ENCODE measurements at regions not wholly inside any gene's neighbourhood (a gene's known extent, or its start where the extent isn't known, plus 50 kb on each side); places are given as distances from the start of the nearest gene placed in this dataset.

GRCh38 chr11:122517403-122518379 is 137.8 kb upstream of the UBASH3B start:
- Histone ChIP-seq H3K9me3 (replicated peaks; ENCODE audit: low read length) (no peaks in the 10 kb centered on the region), H3K9ac (ENCODE audit: low read depth, low read length) (no peak overlapping the region), H3K4me2 (ENCODE audit: low read length) (no peak overlapping the region), H3K27me3 (ENCODE audit: control insufficient read depth, insufficient read depth, low read length) (peaks cover 60% of the 10 kb centered on the region), H3K4me1 (ENCODE audit: control insufficient read depth, insufficient read depth, low read length) (no peaks in the 10 kb centered on the region), H3K4me3 (ENCODE audit: low read length) (no peak overlapping the region), H3K36me3 (ENCODE audit: insufficient read depth, low read length) (no peaks in the 10 kb centered on the region)

- H3K9me3 ChIP-seq (replicated peaks; ENCODE audit: low read length) = no peaks in the 10 kb centered on the region
Measured at GRCh38 chr11:122516686-122517085, 138.8 kb upstream of the UBASH3B start.

GRCh38 chr11:122513997-122514396 is 141.5 kb upstream of the UBASH3B start:
- no peak overlapping the region for H3K4me3 ChIP-seq (ENCODE audit: low read length)
- peaks cover 49% of the 10 kb centered on the region for H3K27me3 ChIP-seq (ENCODE audit: control insufficient read depth, insufficient read depth, low read length)
- H3K9me3 ChIP-seq (replicated peaks; ENCODE audit: low read length) = no peaks in the 10 kb centered on the region
- no peaks in the 10 kb centered on the region for H3K4me1 ChIP-seq (ENCODE audit: control insufficient read depth, insufficient read depth, low read length)
- H3K9ac ChIP-seq (ENCODE audit: low read depth, low read length) = no peak overlapping the region
- no peak overlapping the region for H3K4me2 ChIP-seq (ENCODE audit: low read length)
- H3K36me3 ChIP-seq (ENCODE audit: insufficient read depth, low read length) = no peaks in the 10 kb centered on the region

More at GRCh38 chr11:122516686-122517085, 138.8 kb upstream of the UBASH3B start:
- Histone ChIP-seq H3K4me2 (ENCODE audit: low read length) (no peak overlapping the region), H3K9ac (ENCODE audit: low read depth, low read length) (no peak overlapping the region), H3K4me3 (ENCODE audit: low read length) (no peak overlapping the region), H3K36me3 (ENCODE audit: insufficient read depth, low read length) (no peaks in the 10 kb centered on the region), H3K27me3 (ENCODE audit: control insufficient read depth, insufficient read depth, low read length) (peaks cover 53% of the 10 kb centered on the region), H3K4me1 (ENCODE audit: control insufficient read depth, insufficient read depth, low read length) (no peaks in the 10 kb centered on the region)

DNA sequence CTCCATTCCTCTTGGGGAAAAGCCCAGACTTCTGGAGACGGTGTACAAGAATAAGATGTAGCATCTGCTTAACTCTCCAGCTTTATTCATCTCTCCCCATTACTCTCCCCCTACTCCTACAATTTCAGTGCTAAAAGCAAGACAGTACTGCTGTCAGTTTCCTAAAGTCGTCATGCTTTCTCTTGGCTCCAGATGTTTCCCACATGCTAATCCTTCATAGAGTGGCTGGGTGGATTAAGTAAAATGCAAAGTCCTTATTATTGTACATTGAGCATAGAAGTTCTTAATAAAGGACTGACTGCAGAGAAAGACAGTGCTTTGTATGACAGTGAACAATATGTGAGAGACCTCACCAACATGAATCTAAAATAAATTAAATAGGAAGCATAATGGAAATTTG is 142.2 kb upstream of the UBASH3B start:
- no peaks in the 10 kb centered on the region for H3K4me1 ChIP-seq (ENCODE audit: control insufficient read depth, insufficient read depth, low read length)
- H3K36me3 ChIP-seq (ENCODE audit: insufficient read depth, low read length) = no peaks in the 10 kb centered on the region
- peaks cover 54% of the 10 kb centered on the region for H3K27me3 ChIP-seq (ENCODE audit: control insufficient read depth, insufficient read depth, low read length)
- no peak overlapping the region for H3K4me3 ChIP-seq (ENCODE audit: low read length)
- no peak overlapping the region for H3K4me2 ChIP-seq (ENCODE audit: low read length)
- no peak overlapping the region for H3K9ac ChIP-seq (ENCODE audit: low read depth, low read length)
- H3K9me3 ChIP-seq (replicated peaks; ENCODE audit: low read length) = no peaks in the 10 kb centered on the region

GRCh38 chr11:122512688-122513087 is 142.8 kb upstream of the UBASH3B start:
- H3K9ac ChIP-seq (ENCODE audit: low read depth, low read length) = no peak overlapping the region
- no peak overlapping the region for H3K4me2 ChIP-seq (ENCODE audit: low read length)
- H3K27me3 ChIP-seq (ENCODE audit: control insufficient read depth, insufficient read depth, low read length) = peaks cover 58% of the 10 kb centered on the region
- no peaks in the 10 kb centered on the region for H3K9me3 ChIP-seq (replicated peaks; ENCODE audit: low read length)
- H3K36me3 ChIP-seq (ENCODE audit: insufficient read depth, low read length) = no peaks in the 10 kb centered on the region
- H3K4me3 ChIP-seq (ENCODE audit: low read length) = no peak overlapping the region
- H3K4me1 ChIP-seq (ENCODE audit: control insufficient read depth, insufficient read depth, low read length) = no peaks in the 10 kb centered on the region

GRCh38 chr11:122509899-122510298 is 145.6 kb upstream of the UBASH3B start:
- Histone ChIP-seq H3K27me3 (ENCODE audit: control insufficient read depth, insufficient read depth, low read length) (peaks cover 49% of the 10 kb centered on the region), H3K4me1 (ENCODE audit: control insufficient read depth, insufficient read depth, low read length) (peaks cover 4% of the 10 kb centered on the region), H3K9ac (ENCODE audit: low read depth, low read length) (no peak overlapping the region), H3K36me3 (ENCODE audit: insufficient read depth, low read length) (no peaks in the 10 kb centered on the region), H3K4me2 (ENCODE audit: low read length) (no peak overlapping the region), H3K9me3 (replicated peaks; ENCODE audit: low read length) (no peaks in the 10 kb centered on the region), H3K4me3 (ENCODE audit: low read length) (no peak overlapping the region)

DNA sequence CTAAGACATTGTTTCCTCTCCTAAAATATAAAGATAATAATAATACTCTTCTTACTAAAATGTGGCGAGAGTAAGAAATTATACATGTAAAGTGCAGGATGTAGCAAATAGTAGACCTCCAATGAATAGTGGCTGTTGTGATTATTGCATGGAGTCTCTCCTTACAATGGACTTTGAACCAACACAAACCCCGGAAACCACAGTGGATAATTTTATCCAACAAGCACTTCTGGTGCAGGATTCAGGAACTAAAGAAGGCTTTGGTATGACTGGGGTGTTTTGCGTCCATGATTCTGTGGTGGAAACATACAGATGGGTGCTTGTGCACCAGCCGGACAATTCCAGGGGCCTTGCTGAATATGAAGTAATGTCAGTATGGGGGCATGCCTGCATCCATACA is 146.4 kb upstream of the UBASH3B start:
- no peaks in the 10 kb centered on the region for H3K9me3 ChIP-seq (replicated peaks; ENCODE audit: low read length)
- H3K9ac ChIP-seq (ENCODE audit: low read depth, low read length) = no peak overlapping the region
- H3K27me3 ChIP-seq (ENCODE audit: control insufficient read depth, insufficient read depth, low read length) = peaks cover 42% of the 10 kb centered on the region
- peaks cover 4% of the 10 kb centered on the region for H3K4me1 ChIP-seq (ENCODE audit: control insufficient read depth, insufficient read depth, low read length)
- no peak overlapping the region for H3K4me2 ChIP-seq (ENCODE audit: low read length)
- no peak overlapping the region for H3K4me3 ChIP-seq (ENCODE audit: low read length)
- H3K36me3 ChIP-seq (ENCODE audit: insufficient read depth, low read length) = no peaks in the 10 kb centered on the region

- H3K36me3 ChIP-seq (ENCODE audit: insufficient read depth, low read length) = no peaks in the 10 kb centered on the region
- no peak overlapping the region for H3K4me3 ChIP-seq (ENCODE audit: low read length)
- H3K4me2 ChIP-seq (ENCODE audit: low read length) = peak overlapping the region; percentile 7
- no peaks in the 10 kb centered on the region for H3K9me3 ChIP-seq (replicated peaks; ENCODE audit: low read length)
- peaks cover 39% of the 10 kb centered on the region for H3K27me3 ChIP-seq (ENCODE audit: control insufficient read depth, insufficient read depth, low read length)
- H3K9ac ChIP-seq (ENCODE audit: low read depth, low read length) = no peak overlapping the region
- H3K4me1 ChIP-seq (ENCODE audit: control insufficient read depth, insufficient read depth, low read length) = peaks cover 4% of the 10 kb centered on the region
Measured at GRCh38 chr11:122505304-122506006, 150.1 kb upstream of the UBASH3B start.

DNA sequence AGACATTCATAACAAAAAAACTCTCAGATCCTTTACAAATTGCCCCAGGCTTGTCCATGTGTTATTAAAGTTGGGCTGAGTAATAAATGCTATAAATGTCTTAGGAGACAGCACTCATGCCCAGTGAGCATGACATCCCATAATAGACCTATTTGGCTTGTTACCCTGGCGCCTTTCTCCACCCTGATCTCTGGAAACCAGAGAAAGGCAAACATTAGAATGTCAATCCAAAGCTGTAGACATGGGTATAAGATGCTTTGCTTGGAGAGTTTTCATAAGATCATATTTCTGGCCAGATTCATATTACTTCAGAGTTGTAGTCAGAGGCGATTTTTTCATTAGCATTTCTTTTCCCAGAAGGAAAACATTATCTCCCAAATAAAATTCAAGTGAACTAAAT is 161.3 kb upstream of the UBASH3B start:
- H3K4me3 ChIP-seq (ENCODE audit: low read length) = no peak overlapping the region
- peaks cover 30% of the 10 kb centered on the region for H3K27me3 ChIP-seq (ENCODE audit: control insufficient read depth, insufficient read depth, low read length)
- no peak overlapping the region for H3K9ac ChIP-seq (ENCODE audit: low read depth, low read length)
- no peaks in the 10 kb centered on the region for H3K9me3 ChIP-seq (replicated peaks; ENCODE audit: low read length)
- H3K36me3 ChIP-seq (ENCODE audit: insufficient read depth, low read length) = no peaks in the 10 kb centered on the region
- H3K4me2 ChIP-seq (ENCODE audit: low read length) = no peak overlapping the region
- H3K4me1 ChIP-seq (ENCODE audit: control insufficient read depth, insufficient read depth, low read length) = no peaks in the 10 kb centered on the region

DNA sequence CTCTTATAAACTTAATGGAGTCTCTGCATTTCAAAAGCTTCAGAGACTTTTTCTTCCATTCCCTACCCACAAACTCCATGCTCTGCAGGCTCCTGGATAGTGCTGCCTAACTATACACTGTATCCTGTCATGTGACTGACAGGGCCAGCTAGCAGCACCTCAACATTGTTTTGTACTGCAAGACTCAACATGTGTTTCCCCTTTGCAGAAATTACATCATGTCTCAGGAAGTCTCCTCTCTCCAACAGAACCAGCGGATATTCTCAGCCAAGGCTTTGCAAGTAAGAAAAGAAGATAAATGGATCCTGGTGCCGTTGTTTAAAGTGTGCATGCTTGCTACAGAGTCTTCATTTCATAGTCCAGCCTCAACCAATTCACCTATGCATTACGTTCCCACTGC is 164.0 kb upstream of the UBASH3B start:
- no peak overlapping the region for H3K4me2 ChIP-seq (ENCODE audit: low read length)
- H3K4me3 ChIP-seq (ENCODE audit: low read length) = no peak overlapping the region
- no peak overlapping the region for H3K9ac ChIP-seq (ENCODE audit: low read depth, low read length)
- no peaks in the 10 kb centered on the region for H3K4me1 ChIP-seq (ENCODE audit: control insufficient read depth, insufficient read depth, low read length)
- no peaks in the 10 kb centered on the region for H3K36me3 ChIP-seq (ENCODE audit: insufficient read depth, low read length)
- H3K9me3 ChIP-seq (replicated peaks; ENCODE audit: low read length) = no peaks in the 10 kb centered on the region
- peaks cover 36% of the 10 kb centered on the region for H3K27me3 ChIP-seq (ENCODE audit: control insufficient read depth, insufficient read depth, low read length)

- Histone ChIP-seq H3K4me1 (ENCODE audit: control insufficient read depth, insufficient read depth, low read length) (no peaks in the 10 kb centered on the region), H3K36me3 (ENCODE audit: insufficient read depth, low read length) (no peaks in the 10 kb centered on the region), H3K27me3 (ENCODE audit: control insufficient read depth, insufficient read depth, low read length) (peaks cover 46% of the 10 kb centered on the region), H3K4me2 (ENCODE audit: low read length) (no peak overlapping the region), H3K9ac (ENCODE audit: low read depth, low read length) (no peak overlapping the region), H3K9me3 (replicated peaks; ENCODE audit: low read length) (no peaks in the 10 kb centered on the region), H3K4me3 (ENCODE audit: low read length) (no peak overlapping the region)
Measured at GRCh38 chr11:122488892-122489706, 166.4 kb upstream of the UBASH3B start.
